PC-3 (cell line): ENCODE measurements at regions not wholly inside any gene's neighbourhood (a gene's known extent, or its start where the extent isn't known, plus 50 kb on each side); places are given as distances from the start of the nearest gene placed in this dataset.

Experiments used
- ATAC-seq: fragments of 200-7000 bp; cut with Tn5 transposase; 2 replicates; pipeline ENCODE4 v1.9.1; 2020; ENCODE audit warnings: mild to moderate bottlenecking, moderate library complexity
- BruUV-seq: library from RNA; stranded (reverse); fragments of 400-500 nt; replicated peaks from 2 replicates; lab custom pipeline; 2021; lab: Mats Ljungman, UMichigan
- CTCF ChIA-PET: fragments of 300-600 bp; sonication (Branson Sonifier 250); formaldehyde crosslinking; loops from one replicate; lab custom pipeline; 2022; ENCODE audit warnings: antibody characterized with exemption; lab: Charles Lee
- POLR2A ChIA-PET: fragments of 300-600 bp; sonication (Branson Sonifier 250); formaldehyde crosslinking; loops from one replicate; lab custom pipeline; 2022; ENCODE audit warnings: antibody characterized with exemption; ENCODE audit not compliant: unreplicated experiment; lab: Charles Lee
- DNase-seq: peaks from one replicate; pipeline ENCODE4 v3.0.0-alpha.2; 2015
- H2AFZ ChIP-seq: fragments of 300-600 bp; sonication (generic); 2 replicates; pipeline ENCODE4 v1.6.0; 2016; ENCODE audit warnings: antibody characterized with exemption, low read length
- H3F3A ChIP-seq: fragments of 300-600 bp; sonication (generic); one replicate; pipeline ENCODE4 v1.6.0; 2017; ENCODE audit warnings: antibody characterized with exemption, low read length, control low read depth, mild to moderate bottlenecking; ENCODE audit not compliant: unreplicated experiment
- H3K27ac ChIP-seq: fragments of 300-600 bp; sonication (generic); 2 replicates; pipeline ENCODE4 v1.5.1; 2016; ENCODE audit warnings: mild to moderate bottlenecking, low read length
- H3K27me3 ChIP-seq: fragments of 300-600 bp; sonication (generic); 2 replicates; pipeline ENCODE4 v1.6.1; 2016; ENCODE audit warnings: low read length, mixed read lengths
- H3K36me3 ChIP-seq: fragments of 300-600 bp; sonication (generic); 2 replicates; pipeline ENCODE4 v1.6.1; 2016; ENCODE audit warnings: low read depth, mixed run types, low read length, mixed read lengths
- H3K4me1 ChIP-seq: fragments of 300-600 bp; sonication (generic); 2 replicates; pipeline ENCODE4 v1.5.1; 2016; ENCODE audit warnings: low read length; ENCODE audit not compliant: insufficient read depth
- H3K4me2 ChIP-seq: fragments of 300-600 bp; sonication (generic); 2 replicates; pipeline ENCODE4 v1.6.0; 2016; ENCODE audit warnings: low read length
- H3K4me3 ChIP-seq: fragments of 300-600 bp; sonication (generic); 2 replicates; pipeline ENCODE4 v1.5.1; 2016; ENCODE audit warnings: mild to moderate bottlenecking, low read length, mixed read lengths
- H3K79me2 ChIP-seq: fragments of 300-600 bp; sonication (generic); 2 replicates; pipeline ENCODE4 v1.6.1; 2017; ENCODE audit warnings: low read length, mixed read lengths
- H3K9ac ChIP-seq: fragments of 300-600 bp; sonication (generic); 2 replicates; pipeline ENCODE4 v1.6.0; 2016; ENCODE audit warnings: mild to moderate bottlenecking, low read length
- H3K9me2 ChIP-seq: fragments of 300-600 bp; sonication (generic); replicated peaks from 2 replicates; pipeline ENCODE4 v1.6.1; 2016; ENCODE audit warnings: mixed run types, low read length, mixed read lengths
- H3K9me3 ChIP-seq: fragments of 300-600 bp; sonication (generic); 2 replicates; pipeline ENCODE4 v1.6.1; 2016; ENCODE audit warnings: low read length, mixed read lengths
- H4K20me1 ChIP-seq: fragments of 300-600 bp; sonication (generic); 2 replicates; pipeline ENCODE4 v1.6.1; 2016; ENCODE audit warnings: low read length, mixed read lengths
- EZH2 ChIP-seq: fragments of 300-600 bp; sonication (generic); IDR thresholded peaks from one replicate; pipeline ENCODE4 v1.6.1; 2017; ENCODE audit warnings: antibody characterized with exemption, mild to moderate bottlenecking, low read length; ENCODE audit not compliant: unreplicated experiment
- EZH2phosphoT487 ChIP-seq: fragments of 300-600 bp; sonication (generic); IDR thresholded peaks from 2 replicates; pipeline ENCODE4 v1.6.1; 2018; ENCODE audit warnings: mild to moderate bottlenecking, antibody characterized with exemption, low read length, borderline replicate concordance
- intact Hi-C: fragments of 100-400 bp; cut with micrococcal nuclease; formaldehyde crosslinking; loops from 2 replicates; pipeline ENCODE4 v1.9.0; 2023
- TF ChIP-seq, protein P1 (sequence below): fragments of 300-600 bp; sonication (generic); conservative IDR thresholded peaks from 2 replicates; pipeline ENCODE4 v1.5.1; 2017; ENCODE audit warnings: antibody characterized with exemption, low read depth, mild to moderate bottlenecking, low read length

DNA sequence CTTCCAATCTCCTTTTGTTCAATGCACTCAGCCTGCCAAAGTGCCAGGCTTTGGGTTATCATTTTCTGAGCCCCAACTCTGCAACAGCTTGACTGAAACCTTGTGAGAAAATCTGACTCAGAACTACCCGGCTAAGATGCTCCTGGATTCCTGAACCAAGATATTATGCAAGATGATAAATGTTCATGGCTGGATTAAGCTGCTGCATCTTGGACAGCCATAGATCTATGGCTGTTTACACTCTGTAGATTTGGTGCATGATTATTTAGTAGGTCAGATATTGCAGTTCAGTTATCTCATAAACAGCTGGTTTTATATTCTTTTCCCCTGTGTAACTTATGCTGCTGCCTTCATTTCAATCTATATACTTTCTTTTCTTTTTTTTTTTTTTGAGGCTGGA is 243.5 kb downstream of the GATA3 start:
- Histone ChIP-seq H3K36me3 (no peaks in the 10 kb centered on the region), H2AFZ (no peak overlapping the region), H3F3A (no peaks in the 10 kb centered on the region), H3K9me2 (no peaks in the 10 kb centered on the region), H3K9me3 (no peaks in the 10 kb centered on the region), H3K79me2 (no peaks in the 10 kb centered on the region), H3K4me3 (no peak overlapping the region), H3K4me2 (no peak overlapping the region), H3K27me3 (peaks cover 76% of the 10 kb centered on the region), H3K4me1 (0 out of 2 replicates have a peak, but pooled peaks cover 4% of the 10 kb centered on the region), H4K20me1 (no peaks in the 10 kb centered on the region), H3K9ac (no peak overlapping the region), H3K27ac (no peak overlapping the region)
- intact Hi-C loops = no loop called here
- TF ChIP-seq EZH2phosphoT487 (no peak), EZH2 (no peak)
- TF ChIP-seq, protein P1, sequence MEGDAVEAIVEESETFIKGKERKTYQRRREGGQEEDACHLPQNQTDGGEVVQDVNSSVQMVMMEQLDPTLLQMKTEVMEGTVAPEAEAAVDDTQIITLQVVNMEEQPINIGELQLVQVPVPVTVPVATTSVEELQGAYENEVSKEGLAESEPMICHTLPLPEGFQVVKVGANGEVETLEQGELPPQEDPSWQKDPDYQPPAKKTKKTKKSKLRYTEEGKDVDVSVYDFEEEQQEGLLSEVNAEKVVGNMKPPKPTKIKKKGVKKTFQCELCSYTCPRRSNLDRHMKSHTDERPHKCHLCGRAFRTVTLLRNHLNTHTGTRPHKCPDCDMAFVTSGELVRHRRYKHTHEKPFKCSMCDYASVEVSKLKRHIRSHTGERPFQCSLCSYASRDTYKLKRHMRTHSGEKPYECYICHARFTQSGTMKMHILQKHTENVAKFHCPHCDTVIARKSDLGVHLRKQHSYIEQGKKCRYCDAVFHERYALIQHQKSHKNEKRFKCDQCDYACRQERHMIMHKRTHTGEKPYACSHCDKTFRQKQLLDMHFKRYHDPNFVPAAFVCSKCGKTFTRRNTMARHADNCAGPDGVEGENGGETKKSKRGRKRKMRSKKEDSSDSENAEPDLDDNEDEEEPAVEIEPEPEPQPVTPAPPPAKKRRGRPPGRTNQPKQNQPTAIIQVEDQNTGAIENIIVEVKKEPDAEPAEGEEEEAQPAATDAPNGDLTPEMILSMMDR = no peak
- BruUV-seq = no TSS peak
- ATAC-seq (no peak), DNase-seq (no peak)
- ChIA-PET CTCF (no interaction called here), POLR2A (no interaction called here)

DNA sequence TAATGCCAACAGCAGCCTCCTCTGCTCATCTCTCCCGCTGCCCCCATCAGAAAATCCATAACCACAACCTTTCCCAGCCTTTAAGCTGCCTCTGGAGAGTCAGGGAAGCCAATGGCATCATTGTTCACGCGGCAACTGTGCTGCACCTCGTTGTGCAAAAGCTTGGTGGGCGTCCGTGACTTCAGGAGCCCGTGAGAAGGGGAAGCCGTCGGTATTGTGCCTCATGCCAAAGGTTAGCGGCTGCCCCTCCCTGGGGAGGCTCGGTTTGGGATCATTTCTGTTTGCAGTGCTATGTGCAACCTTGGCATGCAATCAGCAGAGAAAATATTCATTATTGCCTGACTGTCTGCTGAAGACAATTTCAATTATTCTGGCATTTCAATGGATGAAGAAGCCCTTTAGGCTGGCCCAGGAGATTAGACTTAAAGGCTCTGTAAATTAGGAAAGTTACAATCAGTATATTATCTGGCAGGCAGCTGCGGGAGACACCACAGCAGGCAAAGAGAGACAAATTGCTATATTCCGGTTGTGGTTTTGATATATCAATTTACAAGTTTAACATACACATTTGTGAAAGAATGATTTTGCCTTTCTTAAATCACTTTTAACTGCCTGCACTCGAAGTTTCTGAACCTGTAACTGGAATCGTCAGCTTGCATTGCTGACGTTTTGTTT is 244.5 kb downstream of the GATA3 start:
- Histone ChIP-seq H3K4me1 (0 out of 2 replicates have a peak, but pooled peaks cover 4% of the 10 kb centered on the region), H3K9me2 (no peaks in the 10 kb centered on the region), H3K4me2 (no peak overlapping the region; the same call in 1 of the 2 replicates), H4K20me1 (no peaks in the 10 kb centered on the region), H2AFZ (no peak overlapping the region), H3K27me3 (peaks cover 83% of the 10 kb centered on the region), H3K36me3 (no peaks in the 10 kb centered on the region), H3K9me3 (no peaks in the 10 kb centered on the region), H3K4me3 (no peak overlapping the region; the same call in 1 of the 2 replicates), H3K79me2 (no peaks in the 10 kb centered on the region), H3K9ac (no peak overlapping the region), H3F3A (no peaks in the 10 kb centered on the region), H3K27ac (no peak overlapping the region)
- ATAC-seq = no peak
- POLR2A ChIA-PET = no interaction called here
- intact Hi-C loops = no loop called here
- no TSS peak for BruUV-seq
- CTCF ChIA-PET = no interaction called here
- TF ChIP-seq, protein P1 = no peak
- TF ChIP-seq EZH2phosphoT487 = no peak
- TF ChIP-seq EZH2 = no peak
- no peak for DNase-seq

DNA sequence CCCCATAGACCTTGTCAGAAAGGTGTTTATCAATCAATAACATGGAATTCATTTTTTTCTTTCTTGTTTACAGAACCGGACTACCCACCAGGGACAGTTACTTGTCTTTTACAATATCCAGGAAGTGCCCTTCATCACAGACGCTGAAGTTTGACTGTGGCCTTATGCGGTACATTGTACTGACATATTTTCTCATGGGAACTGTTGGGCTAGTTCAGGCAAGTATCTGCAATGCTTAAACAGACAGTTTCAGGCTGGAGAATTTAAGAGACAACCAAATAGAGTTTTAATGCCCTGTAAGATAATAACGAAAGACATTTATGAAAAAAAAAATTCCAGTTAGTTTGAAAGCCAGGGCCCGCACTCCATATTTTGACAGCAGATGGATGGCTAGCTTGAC is 246.4 kb downstream of the GATA3 start:
- TF ChIP-seq EZH2 = no peak
- TF ChIP-seq, protein P1 = no peak
- intact Hi-C loops = no loop called here
- H2AFZ ChIP-seq = no peak overlapping the region
- no peaks in the 10 kb centered on the region for H3K9me3 ChIP-seq
- H3K27ac ChIP-seq = no peak overlapping the region
- no peaks in the 10 kb centered on the region for H3K36me3 ChIP-seq
- no peaks in the 10 kb centered on the region for H3K9me2 ChIP-seq
- H3K79me2 ChIP-seq = no peaks in the 10 kb centered on the region
- H3K4me2 ChIP-seq = no peak overlapping the region
- no TSS peak for BruUV-seq
- no peak overlapping the region for H3K9ac ChIP-seq
- H3F3A ChIP-seq = no peaks in the 10 kb centered on the region
- no peak overlapping the region for H3K4me3 ChIP-seq
- no peaks in the 10 kb centered on the region for H4K20me1 ChIP-seq
- POLR2A ChIA-PET = no interaction called here
- ATAC-seq = no peak
- no peak for DNase-seq
- H3K27me3 ChIP-seq = peaks cover 93% of the 10 kb centered on the region
- CTCF ChIA-PET = no interaction called here
- H3K4me1 ChIP-seq = 0 out of 2 replicates have a peak, but pooled peaks cover 4% of the 10 kb centered on the region
